Activated CD8-positive, alpha-beta memory T cell treated with anti-CD3 and anti-CD28 coated beads for 48 hours (primary cell): ENCODE measurements at regions not wholly inside any gene's neighbourhood (a gene's known extent, or its start where the extent isn't known, plus 50 kb on each side); places are given as distances from the start of the nearest gene placed in this dataset.

Source experiments
- DNase-seq, 3 experiments: peaks; one replicate each; pipeline ENCODE4 v3.0.0-alpha.2; 2020; ENCODE audit warnings: low read depth in 2 of 3, low spot score in 2 of 3

- no peak for DNase-seq
Measured at GRCh38 chr7:130960208-130960988, 226.4 kb upstream of the KLF14 start.

GRCh38 chr7:130961128-130961601 is 227.2 kb upstream of the KLF14 start:
- peak in 1 of 3 experiments; percentile 48 for DNase-seq

GRCh38 chr7:130962109-130962508 is 228.1 kb upstream of the KLF14 start:
- DNase-seq = no peak

- DNase-seq = no peak
Measured at GRCh38 chr7:130963339-130963738, 229.3 kb upstream of the KLF14 start.

- DNase-seq = no peak
Measured at GRCh38 chr7:130965515-130965914, 231.5 kb upstream of the KLF14 start.

GRCh38 chr7:130966246-130967009 is 232.4 kb upstream of the KLF14 start:
- no peak for DNase-seq

- no peak for DNase-seq
Measured at GRCh38 chr7:130970196-130970595, 236.2 kb upstream of the KLF14 start.

GRCh38 chr7:130970696-130971095 is 236.7 kb upstream of the KLF14 start:
- no peak for DNase-seq

- DNase-seq = peak in 1 of 3 experiments; percentile 48
Measured at GRCh38 chr7:130971297-130971696, 237.3 kb upstream of the KLF14 start.

- no peak for DNase-seq
Measured at GRCh38 chr7:130972201-130972600, 238.2 kb upstream of the KLF14 start.

GRCh38 chr7:130973637-130974036 is 239.6 kb upstream of the KLF14 start:
- no peak for DNase-seq

GRCh38 chr7:130974169-130974568 is 240.2 kb upstream of the KLF14 start:
- DNase-seq = no peak

- no peak for DNase-seq
Measured at GRCh38 chr7:130974794-130975193, 240.8 kb upstream of the KLF14 start.

GRCh38 chr7:130975731-130976130 is 241.7 kb upstream of the KLF14 start:
- no peak for DNase-seq

- no peak for DNase-seq
Measured at GRCh38 chr7:130982160-130982638, 248.2 kb upstream of the KLF14 start.

GRCh38 chr7:130982651-130983050 is 248.6 kb upstream of the KLF14 start:
- no peak for DNase-seq

- DNase-seq = no peak
Measured at GRCh38 chr7:130985361-130985760, 251.4 kb upstream of the KLF14 start.

- no peak for DNase-seq
Measured at GRCh38 chr7:130986261-130986690, 252.3 kb upstream of the KLF14 start.

GRCh38 chr7:130987092-130987491 is 253.1 kb upstream of the KLF14 start:
- DNase-seq = no peak

GRCh38 chr7:130988443-130988842 is 254.4 kb upstream of the KLF14 start:
- DNase-seq = no peak

- no peak for DNase-seq
Measured at GRCh38 chr7:130989101-130989795, 255.2 kb upstream of the KLF14 start.
